ENCODE measurements at regions not wholly inside any gene's neighbourhood (a gene's known extent, or its start where the extent isn't known, plus 50 kb on each side); places are given as distances from the start of the nearest gene placed in this dataset.

DNA sequence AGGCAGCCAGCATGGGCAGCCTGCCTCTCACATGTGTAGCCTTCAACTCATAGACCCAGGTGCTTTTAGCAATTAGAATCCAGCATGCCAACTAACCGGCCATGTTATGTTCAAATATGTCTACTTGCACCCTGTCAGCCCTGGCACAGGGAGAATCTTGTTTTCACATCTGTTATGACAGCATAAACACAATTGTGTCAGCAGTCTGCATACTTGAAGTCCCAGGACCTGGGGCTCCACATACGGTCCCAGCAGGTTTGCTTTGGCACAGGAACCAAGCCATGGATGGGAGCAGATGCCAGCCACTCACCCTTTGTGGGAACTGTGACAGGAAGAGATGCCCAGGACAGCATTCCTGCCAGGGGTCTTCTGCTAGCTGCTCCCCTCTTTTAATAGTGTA is 67.2 kb upstream of the SYNDIG1 start:
- TF ChIP-seq POLR2A (IDR thresholded peaks at IDR 0.05) = no peak
- TF ChIP-seq, protein P1, sequence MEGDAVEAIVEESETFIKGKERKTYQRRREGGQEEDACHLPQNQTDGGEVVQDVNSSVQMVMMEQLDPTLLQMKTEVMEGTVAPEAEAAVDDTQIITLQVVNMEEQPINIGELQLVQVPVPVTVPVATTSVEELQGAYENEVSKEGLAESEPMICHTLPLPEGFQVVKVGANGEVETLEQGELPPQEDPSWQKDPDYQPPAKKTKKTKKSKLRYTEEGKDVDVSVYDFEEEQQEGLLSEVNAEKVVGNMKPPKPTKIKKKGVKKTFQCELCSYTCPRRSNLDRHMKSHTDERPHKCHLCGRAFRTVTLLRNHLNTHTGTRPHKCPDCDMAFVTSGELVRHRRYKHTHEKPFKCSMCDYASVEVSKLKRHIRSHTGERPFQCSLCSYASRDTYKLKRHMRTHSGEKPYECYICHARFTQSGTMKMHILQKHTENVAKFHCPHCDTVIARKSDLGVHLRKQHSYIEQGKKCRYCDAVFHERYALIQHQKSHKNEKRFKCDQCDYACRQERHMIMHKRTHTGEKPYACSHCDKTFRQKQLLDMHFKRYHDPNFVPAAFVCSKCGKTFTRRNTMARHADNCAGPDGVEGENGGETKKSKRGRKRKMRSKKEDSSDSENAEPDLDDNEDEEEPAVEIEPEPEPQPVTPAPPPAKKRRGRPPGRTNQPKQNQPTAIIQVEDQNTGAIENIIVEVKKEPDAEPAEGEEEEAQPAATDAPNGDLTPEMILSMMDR (IDR thresholded peaks at IDR 0.05) = no peak
- TF ChIP-seq POLR2AphosphoS5 (IDR thresholded peaks at IDR 0.05) = no peak
- no peak for TF ChIP-seq EP300 (IDR thresholded peaks at IDR 0.05)
- 52% methylated on average over 2 of the region's 2 CpGs; no CpG with 5 or more reads in 1 of the 2 donors for WGBS, 2 donors (ENCODE audit: low coverage in 1 of 2)
- H3K4me3 ChIP-seq = no peak overlapping the region
- H3K9me3 ChIP-seq = peaks cover 0 to 5% (median 0%) of the 10 kb centered on the region in 3 donors
- no peak for ATAC-seq
- no peaks in the 10 kb centered on the region for H3K27me3 ChIP-seq
- no peaks in the 10 kb centered on the region for H3K4me1 ChIP-seq
- no peaks in the 10 kb centered on the region for H3K36me3 ChIP-seq
- H3K27ac ChIP-seq = no peak overlapping the region

DNA sequence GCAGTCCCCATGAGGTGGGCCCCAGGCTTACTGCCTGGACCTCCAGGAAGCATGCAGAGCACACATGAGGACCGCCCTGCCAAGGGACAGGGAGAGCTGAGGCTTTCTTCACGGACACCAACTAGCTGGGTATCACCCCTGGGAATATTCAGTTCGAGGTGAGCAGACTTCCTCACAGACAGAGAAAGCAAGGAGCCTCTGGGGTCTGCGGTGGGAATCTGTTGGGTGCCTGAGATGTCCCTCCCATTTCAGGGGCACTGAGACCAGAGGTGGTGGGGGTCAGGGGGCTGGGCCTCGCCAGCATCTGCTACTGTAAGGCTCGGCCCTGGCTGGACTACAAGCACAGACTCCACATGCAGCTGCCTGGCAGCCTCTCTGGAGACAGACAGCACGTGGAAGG is 74.3 kb upstream of the SYNDIG1 start:
- TF ChIP-seq EP300 (IDR thresholded peaks at IDR 0.05) (no peak), POLR2A (IDR thresholded peaks at IDR 0.05) (no peak), POLR2AphosphoS5 (IDR thresholded peaks at IDR 0.05) (no peak)
- TF ChIP-seq, protein P1 (IDR thresholded peaks at IDR 0.05) = no peak
- H3K9me3 ChIP-seq = peaks cover 0 to 10% (median 0%) of the 10 kb centered on the region in 3 donors
- no peak overlapping the region for H3K27ac ChIP-seq
- no peaks in the 10 kb centered on the region for H3K4me1 ChIP-seq
- no peak for ATAC-seq
- no peaks in the 10 kb centered on the region for H3K36me3 ChIP-seq
- 57 to 80% methylated on average over 1 to 2 of the region's 7 CpGs for WGBS, 2 donors (ENCODE audit: low coverage in 1 of 2)
- no peak overlapping the region for H3K4me3 ChIP-seq
- H3K27me3 ChIP-seq = peaks cover 28% of the 10 kb centered on the region

DNA sequence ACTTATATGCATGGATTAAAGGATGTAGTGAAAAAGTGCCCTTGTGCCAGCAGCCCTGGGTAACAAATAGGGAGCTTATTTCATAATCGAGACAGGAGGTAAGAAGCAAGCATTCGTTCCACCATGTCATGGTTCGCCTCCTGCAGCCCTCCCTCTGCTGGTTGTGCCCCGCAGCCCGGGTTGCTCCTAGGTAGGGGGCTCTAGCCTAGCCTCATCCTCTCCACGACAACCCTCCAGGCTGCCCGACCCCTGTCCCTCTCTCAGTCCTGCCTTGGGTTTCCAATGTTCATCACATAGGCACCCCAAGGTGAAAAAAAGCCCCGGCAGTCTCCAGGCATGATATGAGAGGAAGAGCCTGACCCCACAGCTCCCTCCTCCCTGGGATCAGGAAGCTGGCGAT is 75.5 kb upstream of the SYNDIG1 start:
- no peaks in the 10 kb centered on the region for H3K36me3 ChIP-seq
- TF ChIP-seq POLR2A (IDR thresholded peaks at IDR 0.05) = no peak
- TF ChIP-seq POLR2AphosphoS5 (IDR thresholded peaks at IDR 0.05) = no peak
- TF ChIP-seq, protein P1 (IDR thresholded peaks at IDR 0.05) = no peak
- TF ChIP-seq EP300 (IDR thresholded peaks at IDR 0.05) = no peak
- H3K27me3 ChIP-seq = peaks cover 30% of the 10 kb centered on the region
- WGBS, 2 donors (ENCODE audit: low coverage in 1 of 2) = 53 to 82% methylated on average over 2 to 4 of the region's 9 CpGs
- H3K4me3 ChIP-seq = no peak overlapping the region
- no peak for ATAC-seq
- H3K4me1 ChIP-seq = no peaks in the 10 kb centered on the region
- H3K27ac ChIP-seq = no peak overlapping the region
- H3K9me3 ChIP-seq = peaks cover 0 to 10% (median 0%) of the 10 kb centered on the region in 3 donors

DNA sequence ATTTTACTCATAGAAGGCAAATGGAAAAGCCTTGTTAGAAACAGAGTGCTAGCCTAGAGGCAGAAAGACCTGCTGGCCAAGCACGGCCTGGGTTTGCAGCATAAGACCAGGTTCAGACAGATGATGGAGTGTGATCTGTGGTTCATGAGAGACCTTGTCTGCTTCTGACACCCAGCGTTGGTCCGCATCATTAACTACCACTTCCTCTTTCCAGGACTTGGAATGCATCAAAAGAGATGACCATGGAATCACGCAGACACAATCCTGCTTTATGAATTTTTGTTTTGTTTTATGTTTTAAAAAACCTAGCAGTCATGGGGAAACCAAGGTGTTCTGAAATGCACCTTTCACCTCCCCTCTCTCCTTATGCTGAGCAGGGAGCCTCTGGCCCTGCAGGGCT is 76.8 kb upstream of the SYNDIG1 start:
- Histone ChIP-seq H3K36me3 (no peaks in the 10 kb centered on the region), H3K4me3 (no peak overlapping the region), H3K9me3 (peaks cover 0 to 9% (median 0%) of the 10 kb centered on the region in 3 donors), H3K27ac (no peak overlapping the region), H3K27me3 (peaks cover 30% of the 10 kb centered on the region), H3K4me1 (no peaks in the 10 kb centered on the region)
- no peak for ATAC-seq
- WGBS, 2 donors (ENCODE audit: low coverage in 1 of 2) = 83 to 84% methylated on average over 3 to 4 of the region's 4 CpGs
- no peak for TF ChIP-seq EP300 (IDR thresholded peaks at IDR 0.05)
- TF ChIP-seq POLR2A (IDR thresholded peaks at IDR 0.05) = no peak
- TF ChIP-seq, protein P1 (IDR thresholded peaks at IDR 0.05) = no peak
- no peak for TF ChIP-seq POLR2AphosphoS5 (IDR thresholded peaks at IDR 0.05)

DNA sequence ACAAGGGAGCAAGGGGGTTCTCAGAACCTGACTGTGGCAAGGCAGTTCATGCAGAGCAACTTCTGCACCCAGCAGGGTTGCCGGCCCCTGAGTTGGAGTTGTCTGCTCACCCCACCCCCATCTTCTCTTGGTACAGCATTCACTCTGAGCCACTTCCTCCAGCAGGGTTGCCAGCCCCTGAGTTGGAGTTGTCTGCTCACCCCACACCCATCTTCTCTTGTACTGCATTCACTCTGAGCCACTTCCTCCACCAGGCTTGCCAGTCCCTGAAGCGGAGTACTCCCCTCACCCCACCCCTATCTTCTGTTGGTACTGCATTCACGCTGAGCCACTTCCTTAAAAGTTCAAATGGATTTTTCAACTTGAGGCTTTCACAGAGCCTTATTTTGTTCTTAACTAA is 79.7 kb upstream of the SYNDIG1 start:
- Histone ChIP-seq H3K27ac (no peak overlapping the region), H3K4me1 (no peaks in the 10 kb centered on the region), H3K9me3 (no peaks in the 10 kb centered on the region), H3K4me3 (no peak overlapping the region), H3K27me3 (peaks cover 26% of the 10 kb centered on the region), H3K36me3 (no peaks in the 10 kb centered on the region)
- peak; percentile 53 for ATAC-seq
- TF ChIP-seq POLR2A (IDR thresholded peaks at IDR 0.05) (no peak), EP300 (IDR thresholded peaks at IDR 0.05) (no peak), POLR2AphosphoS5 (IDR thresholded peaks at IDR 0.05) (no peak)
- TF ChIP-seq, protein P1 (IDR thresholded peaks at IDR 0.05) = no peak
- WGBS, 2 donors (ENCODE audit: low coverage in 1 of 2) = 81% methylated on average over 3 of the region's 3 CpGs; no CpG with 5 or more reads in 1 of the 2 donors

All from gastroesophageal sphincter (tissue), 4 donors.